RWPE1 (cell line): ENCODE measurements at regions not wholly inside any gene's neighbourhood (a gene's known extent, or its start where the extent isn't known, plus 50 kb on each side); places are given as distances from the start of the nearest gene placed in this dataset.

Experiments used
- CTCF ChIA-PET: fragments of 350-600 bp; sonication (Branson Sonifier 250); formaldehyde crosslinking; extraction: SDS; loops from one replicate; lab custom pipeline; 2021; lab: Yijun Ruan, JAX
- POLR2A ChIA-PET: fragments of 400-600 bp; formaldehyde crosslinking; extraction: SDS; loops from one replicate; lab custom pipeline; 2020; ENCODE audit warnings: antibody characterized with exemption; ENCODE audit not compliant: low non-redundant PET; lab: Yijun Ruan, JAX
- DNase-seq: peaks from one replicate; pipeline ENCODE4 v3.0.0; 2012; ENCODE audit warnings: low spot score
- H3K27ac ChIP-seq: fragments of 450-650 bp; 2 replicates; pipeline ENCODE4 v1.5.1; 2017
- TF ChIP-seq, protein P1 (sequence below): fragments of 450-650 bp; conservative IDR thresholded peaks from 2 replicates; pipeline ENCODE4 v1.5.1; 2017; ENCODE audit warnings: low read depth, mild to moderate bottlenecking

DNA sequence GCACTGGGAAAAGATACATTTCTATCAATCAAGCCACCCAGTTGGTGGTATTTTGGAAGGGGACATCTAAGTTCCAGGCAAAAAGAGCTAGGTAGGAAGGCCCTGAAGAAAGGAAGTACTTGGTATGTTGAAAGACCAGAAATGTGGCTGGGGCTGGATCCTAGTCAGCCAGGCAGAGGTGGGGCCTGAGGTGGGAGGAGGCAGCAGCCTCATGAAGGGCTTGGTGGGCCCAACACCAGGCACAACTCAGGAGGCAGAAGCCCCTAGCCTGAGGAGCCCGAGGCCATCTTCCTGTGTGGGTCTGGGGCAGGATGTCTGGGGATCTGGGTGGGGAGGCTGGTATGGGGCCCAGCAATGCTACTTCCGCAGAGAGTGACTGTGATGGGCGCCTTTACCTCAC, 105.9 kb downstream of the SALL1 start:
- CTCF ChIA-PET, result no interaction called here
- DNase-seq, result no peak
- TF ChIP-seq, protein P1, sequence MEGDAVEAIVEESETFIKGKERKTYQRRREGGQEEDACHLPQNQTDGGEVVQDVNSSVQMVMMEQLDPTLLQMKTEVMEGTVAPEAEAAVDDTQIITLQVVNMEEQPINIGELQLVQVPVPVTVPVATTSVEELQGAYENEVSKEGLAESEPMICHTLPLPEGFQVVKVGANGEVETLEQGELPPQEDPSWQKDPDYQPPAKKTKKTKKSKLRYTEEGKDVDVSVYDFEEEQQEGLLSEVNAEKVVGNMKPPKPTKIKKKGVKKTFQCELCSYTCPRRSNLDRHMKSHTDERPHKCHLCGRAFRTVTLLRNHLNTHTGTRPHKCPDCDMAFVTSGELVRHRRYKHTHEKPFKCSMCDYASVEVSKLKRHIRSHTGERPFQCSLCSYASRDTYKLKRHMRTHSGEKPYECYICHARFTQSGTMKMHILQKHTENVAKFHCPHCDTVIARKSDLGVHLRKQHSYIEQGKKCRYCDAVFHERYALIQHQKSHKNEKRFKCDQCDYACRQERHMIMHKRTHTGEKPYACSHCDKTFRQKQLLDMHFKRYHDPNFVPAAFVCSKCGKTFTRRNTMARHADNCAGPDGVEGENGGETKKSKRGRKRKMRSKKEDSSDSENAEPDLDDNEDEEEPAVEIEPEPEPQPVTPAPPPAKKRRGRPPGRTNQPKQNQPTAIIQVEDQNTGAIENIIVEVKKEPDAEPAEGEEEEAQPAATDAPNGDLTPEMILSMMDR, result no peak
- POLR2A ChIA-PET, result no interaction called here
- no peak overlapping the region for H3K27ac ChIP-seq

DNA sequence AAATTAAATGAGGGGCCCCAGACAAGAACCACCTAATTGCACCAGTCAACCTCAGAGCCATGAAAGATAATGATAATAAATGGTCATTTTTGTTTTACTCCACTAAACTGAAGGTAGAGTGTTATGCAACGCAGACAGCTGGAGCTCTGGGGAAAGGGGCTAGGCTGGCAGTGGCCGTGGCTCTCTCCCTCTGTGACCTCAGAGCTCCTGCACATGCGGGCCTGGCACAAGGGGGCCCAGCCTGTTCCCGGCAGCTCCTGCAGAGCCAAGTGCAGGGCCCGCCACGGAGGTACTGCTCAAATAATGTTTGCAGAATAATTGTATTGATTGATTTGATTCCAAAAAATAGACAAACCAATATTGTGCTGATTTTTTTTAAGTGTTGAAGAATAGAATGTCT, 109.5 kb downstream of the SALL1 start:
- CTCF ChIA-PET, result no interaction called here
- DNase-seq, result no peak
- POLR2A ChIA-PET, result no interaction called here
- TF ChIP-seq, protein P1, result no peak
- H3K27ac ChIP-seq, result no peak overlapping the region

DNA sequence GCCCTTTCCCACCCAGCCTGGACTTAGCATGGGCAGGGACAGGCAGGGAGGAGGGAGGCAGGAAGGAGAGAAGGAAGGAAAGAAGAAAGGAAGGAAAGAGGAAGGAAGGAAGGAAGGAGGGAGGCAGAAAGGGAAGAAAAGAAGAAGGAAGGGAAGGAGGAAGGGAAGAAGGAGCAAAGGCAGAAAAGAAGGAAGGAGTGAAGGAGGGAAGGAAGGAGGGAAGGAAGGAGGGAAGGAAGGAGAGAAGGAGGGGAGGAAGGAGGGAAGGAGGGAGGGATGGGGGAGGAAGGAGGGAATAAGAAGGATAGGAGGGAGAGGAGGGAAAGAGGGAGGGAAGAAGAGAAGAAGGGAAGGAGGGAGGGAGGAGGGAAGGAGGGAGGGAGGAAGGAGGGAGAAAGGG, 110.4 kb downstream of the SALL1 start:
- ChIA-PET CTCF (interaction anchor here (0.6 kb wide), 1 partner anchor 459 kb away, joined by 3 read pairs; no protein-coding TSS in a partner anchor), POLR2A (no interaction called here)
- TF ChIP-seq, protein P1, result no peak
- H3K27ac ChIP-seq, result no peak overlapping the region
- DNase-seq, result no peak

DNA sequence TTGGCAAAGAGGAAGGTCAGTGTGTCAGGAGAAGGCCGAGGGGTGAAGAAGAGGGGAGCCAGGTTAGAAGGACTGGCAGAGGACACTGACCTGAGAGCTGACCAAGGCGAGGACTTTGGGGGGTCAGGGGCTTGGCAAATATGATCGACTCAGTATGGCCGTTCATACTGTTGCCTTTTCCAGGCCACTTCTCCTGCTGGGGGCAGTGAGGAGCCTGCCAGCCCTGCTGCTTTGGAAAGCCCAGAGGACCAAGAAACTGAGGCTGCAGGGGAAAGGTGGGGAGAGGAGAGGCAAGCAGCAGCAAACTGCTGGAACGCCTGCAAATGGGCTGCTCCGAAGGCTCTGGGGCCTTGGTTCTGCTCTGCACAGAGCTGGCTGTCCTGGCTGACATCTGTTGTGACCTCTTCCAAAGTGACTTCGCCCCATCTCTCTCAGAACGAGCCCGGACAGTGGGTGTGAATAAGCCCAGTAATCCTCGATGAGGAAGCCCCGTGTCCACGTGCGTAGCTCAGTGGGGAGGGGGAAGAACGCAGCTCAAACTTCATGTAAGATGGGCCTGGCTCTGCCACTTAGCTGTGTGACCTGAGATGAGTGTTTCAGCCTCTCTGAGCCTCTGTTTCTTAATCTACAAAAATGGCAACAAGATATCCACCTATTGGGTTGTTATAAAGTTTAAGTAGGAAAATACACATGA, 111.3 kb downstream of the SALL1 start:
- POLR2A ChIA-PET, result no interaction called here
- TF ChIP-seq, protein P1, result no peak
- H3K27ac ChIP-seq, result no peak overlapping the region
- DNase-seq, result no peak
- CTCF ChIA-PET, result no interaction called here

DNA sequence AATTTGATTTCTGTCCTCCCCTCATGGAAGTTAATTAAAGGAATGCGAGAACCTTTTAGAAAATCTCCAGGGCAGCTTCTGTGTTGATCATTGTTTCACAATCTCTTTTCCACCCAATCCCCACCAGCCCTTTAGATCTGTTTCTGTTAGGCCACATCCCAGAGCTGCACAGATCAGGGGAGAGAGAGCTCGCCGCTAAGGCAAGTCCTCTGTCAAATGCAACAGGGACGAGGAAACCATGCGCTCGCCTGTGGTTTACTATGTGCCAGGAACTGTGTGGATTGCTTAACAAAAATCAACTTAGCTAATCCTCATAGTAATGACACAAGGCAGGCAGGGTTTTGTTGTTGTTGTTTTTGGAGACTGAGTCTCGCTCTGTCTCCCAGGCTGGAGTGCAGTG, 115.4 kb downstream of the SALL1 start:
- POLR2A ChIA-PET, result no interaction called here
- no peak overlapping the region for H3K27ac ChIP-seq
- CTCF ChIA-PET, result no interaction called here
- DNase-seq, result no peak
- TF ChIP-seq, protein P1, result no peak

DNA sequence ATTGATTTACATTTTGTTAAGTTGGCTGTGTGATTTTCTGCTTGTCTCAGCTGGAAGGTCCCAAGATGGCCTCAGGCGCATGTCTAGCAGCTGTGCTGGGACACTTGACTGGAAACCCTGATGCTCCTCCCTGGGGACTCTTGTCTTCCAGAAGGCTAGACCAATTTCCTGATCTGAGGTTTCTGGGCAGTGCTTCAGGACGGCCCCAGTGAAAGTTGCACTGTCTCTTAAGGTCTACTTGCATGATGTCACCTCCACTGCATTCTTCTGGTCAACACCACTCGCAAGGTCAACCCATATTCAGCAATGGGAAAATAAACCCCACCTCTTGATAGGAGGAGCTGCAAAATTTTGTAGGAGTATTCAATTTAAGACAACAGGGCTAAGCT, 116.0 kb downstream of the SALL1 start:
- ChIA-PET CTCF (no interaction called here), POLR2A (no interaction called here)
- no peak overlapping the region for H3K27ac ChIP-seq
- TF ChIP-seq, protein P1, result no peak
- no peak for DNase-seq
